Stimulated activated CD4-positive, alpha-beta T cell treated with anti-CD3 and anti-CD28 coated beads, Interleukin-2, amount 100 ng/mL, for 24 hours (primary cell): ENCODE measurements at regions not wholly inside any gene's neighbourhood (a gene's known extent, or its start where the extent isn't known, plus 50 kb on each side); places are given as distances from the start of the nearest gene placed in this dataset.

Experiments used
- DNase-seq, 2 donors: peaks; one replicate each; pipeline ENCODE4 v3.0.0-alpha.2; 2020

GRCh38 chr5:174191850-174192655 lies 146.5 kb downstream of the NSG2 start:
- DNase-seq, result no peak

GRCh38 chr5:174192901-174193300 lies 147.4 kb downstream of the NSG2 start:
- no peak for DNase-seq

GRCh38 chr5:174195517-174195916 lies 150.0 kb downstream of the NSG2 start:
- DNase-seq, result no peak

GRCh38 chr5:174197929-174198328 lies 152.4 kb downstream of the NSG2 start:
- no peak for DNase-seq

GRCh38 chr5:174198541-174198940 lies 153.0 kb downstream of the NSG2 start:
- no peak for DNase-seq

GRCh38 chr5:174202996-174203395 lies 157.5 kb downstream of the NSG2 start:
- no peak for DNase-seq

- no peak for DNase-seq
Observed at GRCh38 chr5:174204535-174205313, 159.2 kb downstream of the NSG2 start.

- no peak for DNase-seq
Observed at GRCh38 chr5:174205939-174206338, 160.4 kb downstream of the NSG2 start.

GRCh38 chr5:174210596-174211276 lies 165.2 kb downstream of the NSG2 start:
- DNase-seq, result no peak

GRCh38 chr5:174211277-174211626 lies 165.7 kb downstream of the NSG2 start:
- DNase-seq, result no peak

- no peak for DNase-seq
Observed at GRCh38 chr5:174217527-174217926, 172.0 kb downstream of the NSG2 start.

- no peak for DNase-seq
Observed at GRCh38 chr5:174218162-174218561, 172.7 kb downstream of the NSG2 start.

- no peak for DNase-seq
Observed at GRCh38 chr5:174220417-174220816, 174.9 kb downstream of the NSG2 start.

GRCh38 chr5:174221436-174221835 lies 175.9 kb downstream of the NSG2 start:
- no peak for DNase-seq

GRCh38 chr5:174221946-174222345 lies 176.4 kb downstream of the NSG2 start:
- no peak for DNase-seq

GRCh38 chr5:174222891-174223290 lies 177.4 kb downstream of the NSG2 start:
- no peak for DNase-seq

GRCh38 chr5:174223355-174223754 lies 177.8 kb downstream of the NSG2 start:
- no peak for DNase-seq

- DNase-seq, result no peak
Observed at GRCh38 chr5:174229068-174229467, 183.6 kb downstream of the NSG2 start.

GRCh38 chr5:174229514-174230370 lies 184.2 kb downstream of the NSG2 start:
- no peak for DNase-seq

- DNase-seq, result no peak
Observed at GRCh38 chr5:174231956-174232487, 186.5 kb downstream of the NSG2 start.

GRCh38 chr5:174234388-174234787 lies 188.9 kb downstream of the NSG2 start:
- no peak for DNase-seq

GRCh38 chr5:174235221-174236011 lies 189.9 kb downstream of the NSG2 start:
- DNase-seq, result no peak
